ENCODE measurements at regions not wholly inside any gene's neighbourhood (a gene's known extent, or its start where the extent isn't known, plus 50 kb on each side); places are given as distances from the start of the nearest gene placed in this dataset.

DNA sequence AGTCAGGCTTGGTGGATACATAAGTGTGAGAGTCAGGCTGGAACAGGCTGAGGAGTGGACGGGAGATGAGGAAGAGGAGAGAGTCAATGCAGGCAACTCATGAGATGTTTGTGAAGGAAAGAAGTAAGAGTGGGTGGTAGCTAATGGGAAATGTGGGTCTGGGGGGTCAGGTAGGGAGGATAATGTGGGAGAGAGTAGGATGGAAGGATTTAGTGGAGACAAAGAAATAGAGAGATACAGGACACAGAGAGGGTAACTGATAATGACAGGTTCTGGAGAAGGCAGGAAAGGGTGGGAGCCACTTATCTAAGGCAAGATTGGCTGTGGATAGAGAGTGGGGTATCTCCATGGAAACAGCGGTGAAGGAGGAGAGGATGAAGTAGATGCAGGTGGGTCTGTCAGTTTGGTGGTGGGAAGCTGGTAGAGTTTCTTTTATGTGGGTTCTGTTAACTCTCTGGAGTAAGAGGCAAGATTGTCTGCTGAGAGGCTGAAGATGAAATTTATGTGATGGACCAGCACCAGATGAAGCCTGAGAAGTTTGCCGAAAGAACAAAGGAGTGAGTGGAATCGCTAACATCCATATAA lies 190.6 kb upstream of the SPRED2 start:
- no peak for ATAC-seq

GRCh38 chr2:65622499-65622898 lies 190.1 kb upstream of the SPRED2 start:
- H3K4me1 Mint-ChIP-seq (ENCODE audit: low read depth), result no peaks in the 10 kb centered on the region
- ATAC-seq (no peak), DNase-seq (no peak)
- no peaks in the 10 kb centered on the region for H3K36me3 Mint-ChIP-seq (ENCODE audit: insufficient read depth)
- H3K27me3 Mint-ChIP-seq (ENCODE audit: low read depth), result peaks cover 20% of the 10 kb centered on the region
- H3K4me3 Mint-ChIP-seq, result no peak overlapping the region
- no peaks in the 10 kb centered on the region for H3K9me3 Mint-ChIP-seq

More for the DNA sequence above, 190.6 kb upstream of the SPRED2 start:
- DNase-seq, result no peak
- H3K27me3 Mint-ChIP-seq (ENCODE audit: low read depth), result peaks cover 20% of the 10 kb centered on the region
- no peaks in the 10 kb centered on the region for H3K36me3 Mint-ChIP-seq (ENCODE audit: insufficient read depth)
- H3K4me3 Mint-ChIP-seq, result no peak overlapping the region
- no peaks in the 10 kb centered on the region for H3K9me3 Mint-ChIP-seq
- no peaks in the 10 kb centered on the region for H3K4me1 Mint-ChIP-seq (ENCODE audit: low read depth)

DNA sequence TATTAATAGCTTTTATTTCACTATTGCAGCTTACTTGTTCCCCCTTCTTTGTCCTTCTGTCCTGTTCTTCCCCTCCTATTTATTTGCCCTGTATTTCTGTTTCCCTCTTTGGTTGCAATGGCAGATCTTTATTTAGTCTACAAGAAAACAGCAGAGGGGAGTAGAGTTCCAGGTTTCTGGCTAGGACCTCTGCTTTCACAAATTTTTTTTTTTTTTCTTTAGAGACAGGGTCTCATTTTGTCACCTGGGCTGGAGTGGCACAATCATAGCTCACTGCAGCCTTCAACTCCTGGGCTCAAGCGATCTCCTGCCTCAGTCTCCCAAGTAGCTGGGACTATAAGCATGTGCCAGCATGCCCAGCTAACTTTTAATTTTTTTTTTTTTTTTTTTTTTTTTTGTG lies 188.1 kb upstream of the SPRED2 start:
- Mint-ChIP-seq H3K4me3 (no peak overlapping the region), H3K4me1 (ENCODE audit: low read depth) (no peaks in the 10 kb centered on the region), H3K27me3 (ENCODE audit: low read depth) (peaks cover 20% of the 10 kb centered on the region), H3K36me3 (ENCODE audit: insufficient read depth) (no peaks in the 10 kb centered on the region), H3K9me3 (no peaks in the 10 kb centered on the region)
- DNase-seq (no peak), ATAC-seq (no peak)

DNA sequence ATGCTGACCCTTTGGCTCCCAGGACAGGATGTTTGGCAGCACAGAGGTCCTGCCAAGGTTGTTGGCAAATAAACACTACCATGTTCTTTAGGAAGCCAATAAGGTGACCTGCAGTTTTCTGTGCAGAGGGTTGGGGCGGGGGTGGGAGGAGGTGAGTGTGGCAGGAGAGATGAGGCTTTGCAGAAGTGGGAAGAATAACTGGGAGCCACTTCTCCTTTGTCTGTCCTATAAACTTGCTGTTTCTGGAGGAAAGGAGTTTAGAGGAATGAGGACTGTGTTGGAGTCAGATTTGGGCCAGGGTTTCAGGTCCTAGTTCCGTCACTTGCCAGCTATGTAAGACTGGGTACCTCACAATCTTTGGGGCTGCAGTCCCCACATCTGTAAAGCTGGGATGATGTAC lies 187.6 kb upstream of the SPRED2 start:
- Mint-ChIP-seq H3K4me1 (ENCODE audit: low read depth) (no peaks in the 10 kb centered on the region), H3K9me3 (no peaks in the 10 kb centered on the region), H3K27me3 (ENCODE audit: low read depth) (peaks cover 20% of the 10 kb centered on the region), H3K4me3 (no peak overlapping the region), H3K36me3 (ENCODE audit: insufficient read depth) (no peaks in the 10 kb centered on the region)
- no peak for ATAC-seq
- DNase-seq, result no peak

- H3K4me1 Mint-ChIP-seq (ENCODE audit: low read depth), result no peaks in the 10 kb centered on the region
- H3K9me3 Mint-ChIP-seq, result no peaks in the 10 kb centered on the region
- H3K27me3 Mint-ChIP-seq (ENCODE audit: low read depth), result peaks cover 1% of the 10 kb centered on the region
- DNase-seq, result no peak
- no peak overlapping the region for H3K4me3 Mint-ChIP-seq
- H3K36me3 Mint-ChIP-seq (ENCODE audit: insufficient read depth), result no peaks in the 10 kb centered on the region
- ATAC-seq, result no peak
Observed at GRCh38 chr2:65615602-65616001, 183.2 kb upstream of the SPRED2 start.

- no peaks in the 10 kb centered on the region for H3K4me1 Mint-ChIP-seq (ENCODE audit: low read depth)
Observed at GRCh38 chr2:65613968-65614555, 181.7 kb upstream of the SPRED2 start.

DNA sequence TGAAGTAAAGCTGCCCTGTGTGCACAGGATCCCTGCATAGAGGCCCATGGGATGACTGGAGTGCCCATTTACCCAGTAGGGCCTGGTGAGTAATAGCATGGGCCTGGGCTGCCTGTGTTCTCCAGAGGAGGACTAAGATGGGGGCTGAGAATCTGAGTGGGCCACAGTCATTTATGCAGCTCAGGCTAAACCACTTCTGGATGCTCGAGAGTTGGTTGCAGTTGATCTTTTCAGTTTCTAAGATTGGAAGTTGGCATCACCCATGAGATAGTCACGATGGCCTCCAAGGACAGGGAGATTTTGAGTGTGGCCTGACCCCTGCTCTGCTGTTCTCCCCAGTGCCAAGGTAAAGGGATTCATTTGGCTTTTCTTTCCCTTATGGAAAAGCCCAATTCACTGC lies 179.1 kb upstream of the SPRED2 start:
- H3K4me3 Mint-ChIP-seq, result no peak overlapping the region
- H3K36me3 Mint-ChIP-seq (ENCODE audit: insufficient read depth), result no peaks in the 10 kb centered on the region
- H3K27me3 Mint-ChIP-seq (ENCODE audit: low read depth), result no peaks in the 10 kb centered on the region
- DNase-seq (no peak), ATAC-seq (no peak)
- H3K4me1 Mint-ChIP-seq (ENCODE audit: low read depth), result peaks cover under 1% of the 10 kb centered on the region
- no peaks in the 10 kb centered on the region for H3K9me3 Mint-ChIP-seq

More at GRCh38 chr2:65613968-65614555, 181.7 kb upstream of the SPRED2 start:
- Mint-ChIP-seq H3K36me3 (ENCODE audit: insufficient read depth) (no peaks in the 10 kb centered on the region), H3K27me3 (ENCODE audit: low read depth) (no peaks in the 10 kb centered on the region), H3K9me3 (no peaks in the 10 kb centered on the region), H3K4me3 (no peak overlapping the region)
- no peak for ATAC-seq
- no peak for DNase-seq

GRCh38 chr2:65608916-65609315 lies 176.5 kb upstream of the SPRED2 start:
- H3K4me1 Mint-ChIP-seq (ENCODE audit: low read depth), result peaks cover 10% of the 10 kb centered on the region
- no peaks in the 10 kb centered on the region for H3K27me3 Mint-ChIP-seq (ENCODE audit: low read depth)
- DNase-seq (no peak), ATAC-seq (no peak)
- H3K4me3 Mint-ChIP-seq, result no peak overlapping the region
- no peaks in the 10 kb centered on the region for H3K9me3 Mint-ChIP-seq
- no peaks in the 10 kb centered on the region for H3K36me3 Mint-ChIP-seq (ENCODE audit: insufficient read depth)

DNA sequence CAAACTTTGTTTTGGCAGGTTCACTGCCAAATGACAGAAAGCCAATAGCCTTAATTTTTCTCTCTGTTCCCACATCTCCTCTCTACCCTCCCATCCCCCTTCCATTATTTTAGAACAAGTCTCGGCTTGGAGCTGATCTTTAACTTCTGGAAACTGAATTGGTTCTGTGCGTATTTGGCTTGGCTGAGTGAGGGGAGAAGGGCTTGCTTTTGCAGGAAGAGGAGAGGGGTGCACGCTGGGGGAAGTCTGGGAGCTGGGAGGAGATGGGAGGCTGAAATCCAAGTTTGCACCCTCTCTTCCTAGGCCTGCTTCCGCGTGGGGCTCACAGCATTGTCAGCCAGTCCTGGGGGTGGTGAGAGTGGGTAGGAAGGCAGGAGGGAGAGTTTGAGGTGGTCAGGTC lies 176.1 kb upstream of the SPRED2 start:
- no peak for DNase-seq
- peaks cover 10% of the 10 kb centered on the region for H3K4me1 Mint-ChIP-seq (ENCODE audit: low read depth)
- ATAC-seq, result no peak
- H3K9me3 Mint-ChIP-seq, result no peaks in the 10 kb centered on the region
- no peak overlapping the region for H3K4me3 Mint-ChIP-seq
- no peaks in the 10 kb centered on the region for H3K36me3 Mint-ChIP-seq (ENCODE audit: insufficient read depth)
- H3K27me3 Mint-ChIP-seq (ENCODE audit: low read depth), result no peaks in the 10 kb centered on the region

- Mint-ChIP-seq H3K27me3 (ENCODE audit: low read depth) (no peaks in the 10 kb centered on the region), H3K36me3 (ENCODE audit: insufficient read depth) (no peaks in the 10 kb centered on the region), H3K9me3 (no peaks in the 10 kb centered on the region), H3K4me3 (no peak overlapping the region), H3K4me1 (ENCODE audit: low read depth) (peaks cover 10% of the 10 kb centered on the region)
- DNase-seq, result no peak
- ATAC-seq, result no peak
Observed at GRCh38 chr2:65607662-65608305, 175.4 kb upstream of the SPRED2 start.

DNA sequence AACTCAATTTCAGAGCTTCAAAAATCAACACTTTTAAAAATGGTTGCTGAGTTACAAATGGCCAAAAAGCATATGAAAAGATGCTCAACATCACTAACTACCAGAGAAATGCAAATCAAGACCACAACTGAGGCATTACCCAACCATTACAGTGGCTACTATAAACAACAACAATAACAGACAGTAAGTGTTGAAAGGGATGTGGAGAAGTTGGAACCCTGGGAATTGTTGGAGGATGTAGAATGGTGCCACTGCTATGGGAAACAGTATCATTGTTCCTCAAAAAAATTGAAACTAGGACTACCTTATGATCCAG lies 173.3 kb upstream of the SPRED2 start:
- Mint-ChIP-seq H3K4me1 (ENCODE audit: low read depth) (peaks cover 10% of the 10 kb centered on the region), H3K27me3 (ENCODE audit: low read depth) (no peaks in the 10 kb centered on the region), H3K4me3 (no peak overlapping the region), H3K9me3 (no peaks in the 10 kb centered on the region), H3K36me3 (ENCODE audit: insufficient read depth) (no peaks in the 10 kb centered on the region)
- no peak for DNase-seq
- ATAC-seq, result no peak

- no peaks in the 10 kb centered on the region for H3K9me3 Mint-ChIP-seq
- H3K4me1 Mint-ChIP-seq (ENCODE audit: low read depth), result peaks cover 10% of the 10 kb centered on the region
- no peak for DNase-seq
- H3K4me3 Mint-ChIP-seq, result no peak overlapping the region
- no peak for ATAC-seq
- no peaks in the 10 kb centered on the region for H3K27me3 Mint-ChIP-seq (ENCODE audit: low read depth)
- no peaks in the 10 kb centered on the region for H3K36me3 Mint-ChIP-seq (ENCODE audit: insufficient read depth)
Observed at GRCh38 chr2:65605058-65605742, 172.8 kb upstream of the SPRED2 start.

DNA sequence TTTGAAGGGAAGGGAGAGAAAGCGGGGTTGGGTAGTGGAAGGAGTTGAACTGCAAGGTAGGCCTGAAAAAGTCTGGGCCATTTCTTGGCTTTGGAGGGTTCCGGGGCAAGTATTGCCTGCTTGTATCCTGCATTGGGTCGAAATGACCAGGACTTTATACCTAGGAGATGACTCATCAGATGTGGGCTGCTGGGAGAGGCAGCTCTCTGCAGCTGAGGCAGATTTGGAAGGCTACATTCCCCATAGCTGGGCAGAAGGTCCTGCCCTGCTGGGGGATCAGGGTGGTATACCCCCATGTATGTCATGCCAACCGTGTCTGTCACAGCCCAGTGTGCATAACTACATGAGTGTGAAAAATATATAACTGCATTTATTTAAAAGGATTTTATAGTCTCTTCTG lies 171.8 kb upstream of the SPRED2 start:
- no peak for ATAC-seq
- Mint-ChIP-seq H3K4me1 (ENCODE audit: low read depth) (peaks cover 10% of the 10 kb centered on the region), H3K36me3 (ENCODE audit: insufficient read depth) (no peaks in the 10 kb centered on the region), H3K4me3 (no peak overlapping the region), H3K9me3 (no peaks in the 10 kb centered on the region), H3K27me3 (ENCODE audit: low read depth) (no peaks in the 10 kb centered on the region)
- DNase-seq, result no peak

DNA sequence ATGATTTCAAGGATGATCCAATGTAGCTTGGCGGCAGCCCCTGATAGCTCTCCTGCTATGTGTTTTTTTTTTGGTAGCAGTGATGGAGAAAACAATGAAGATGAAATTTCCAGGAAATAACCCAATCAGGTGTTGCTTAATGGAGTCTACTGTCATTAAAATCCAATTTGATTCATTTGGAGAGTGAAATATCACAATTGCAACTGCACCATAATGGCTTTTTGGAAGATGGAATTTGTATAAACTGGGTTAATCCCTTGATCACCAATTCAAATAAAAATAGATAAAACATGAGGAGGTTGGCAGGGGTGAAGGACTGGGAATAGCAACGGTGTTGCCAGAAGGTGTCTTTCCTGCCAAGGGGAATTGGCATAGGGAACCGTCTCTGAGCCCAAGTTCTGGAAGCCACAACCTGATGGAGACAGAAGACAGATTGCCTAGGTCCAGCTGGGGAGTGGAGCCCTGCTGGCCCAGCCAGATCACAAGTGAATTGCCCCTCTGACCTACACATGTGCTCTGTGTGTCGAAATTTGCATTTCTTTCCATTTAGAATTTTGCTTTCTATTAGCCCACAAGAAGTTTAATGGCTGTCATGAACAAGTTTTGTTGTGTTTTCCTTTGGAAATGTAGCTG lies 170.3 kb upstream of the SPRED2 start:
- no peaks in the 10 kb centered on the region for H3K36me3 Mint-ChIP-seq (ENCODE audit: insufficient read depth)

More for the DNA sequence above, 170.3 kb upstream of the SPRED2 start:
- ATAC-seq (no peak), DNase-seq (no peak)
- Mint-ChIP-seq H3K4me3 (no peak overlapping the region), H3K9me3 (no peaks in the 10 kb centered on the region), H3K4me1 (ENCODE audit: low read depth) (peaks cover 10% of the 10 kb centered on the region), H3K27me3 (ENCODE audit: low read depth) (no peaks in the 10 kb centered on the region)
